Dendritic cell treated with granulocyte-macrophage colony-stimulating factor and Interleukin-4, amounts not matched to agents 40 ng/mL and 50 ng/mL, for 4 days (primary cell): ENCODE measurements at regions not wholly inside any gene's neighbourhood (a gene's known extent, or its start where the extent isn't known, plus 50 kb on each side); places are given as distances from the start of the nearest gene placed in this dataset.
"Not testable (repeated sequence)": the region's sequence is repeated elsewhere in the genome, so short reads cannot be mapped to it uniquely, and the experiment has no call there.

Experiments
- H3K27ac Mint-ChIP-seq: one replicate; pipeline ENCODE4 v1.8.0; 2022; ENCODE audit warnings: mild to moderate bottlenecking, mixed read lengths
- H3K27me3 Mint-ChIP-seq: one replicate; pipeline ENCODE4 v1.8.0; 2022; ENCODE audit warnings: mild to moderate bottlenecking, mixed read lengths
- H3K36me3 Mint-ChIP-seq: one replicate; pipeline ENCODE4 v1.8.0; 2022; ENCODE audit warnings: low read depth, mixed read lengths
- H3K4me1 Mint-ChIP-seq: one replicate; pipeline ENCODE4 v1.8.0; 2022; ENCODE audit warnings: low read depth, mixed read lengths
- H3K4me3 Mint-ChIP-seq: one replicate; pipeline ENCODE4 v1.8.0; 2022; ENCODE audit warnings: mild to moderate bottlenecking, moderate library complexity, mixed read lengths
- H3K9me3 Mint-ChIP-seq: one replicate; pipeline ENCODE4 v1.8.0; 2022; ENCODE audit warnings: mixed read lengths
- intact Hi-C: fragments of 100-400 bp; cut with micrococcal nuclease; formaldehyde crosslinking; loops from one replicate; pipeline ENCODE4 v1.15.0; 2022

- intact Hi-C loops, result no loop called here
- Mint-ChIP-seq H3K4me3 (no peak overlapping the region), H3K36me3 (no peaks in the 10 kb centered on the region), H3K4me1 (no peaks in the 10 kb centered on the region), H3K27ac (no peak overlapping the region), H3K27me3 (no peaks in the 10 kb centered on the region), H3K9me3 (peaks cover 8% of the 10 kb centered on the region)
Observed at GRCh38 chr11:96967616-96968015, 577.8 kb downstream of the JRKL start.

DNA sequence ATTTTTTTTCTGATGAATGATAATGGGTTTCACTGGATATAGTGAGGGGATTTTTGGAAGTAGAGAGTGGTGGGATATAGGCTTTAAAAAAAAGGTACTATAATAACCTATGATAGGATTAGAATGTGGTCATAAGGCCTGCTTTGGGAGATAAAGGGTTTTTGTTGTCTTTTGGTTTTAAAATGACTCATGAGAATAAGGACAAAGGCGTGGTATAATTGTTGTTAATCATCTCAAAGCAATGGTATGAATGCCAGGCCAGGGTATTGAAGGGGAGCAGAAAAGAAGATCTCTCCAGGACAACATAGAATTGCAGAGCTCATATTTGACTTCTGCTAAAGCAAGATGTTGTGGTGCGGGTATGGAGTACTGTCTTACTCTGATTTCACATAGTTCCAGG is 579.4 kb downstream of the JRKL start:
- intact Hi-C loops, result no loop called here
- Mint-ChIP-seq H3K9me3 (peaks cover 20% of the 10 kb centered on the region), H3K27me3 (no peaks in the 10 kb centered on the region)

GRCh38 chr11:96978751-96979150 is 588.9 kb downstream of the JRKL start:
- Mint-ChIP-seq H3K27me3 (no peaks in the 10 kb centered on the region), H3K4me3 (no peak overlapping the region), H3K36me3 (no peaks in the 10 kb centered on the region), H3K9me3 (peaks cover 12% of the 10 kb centered on the region), H3K4me1 (no peaks in the 10 kb centered on the region), H3K27ac (no peak overlapping the region)
- intact Hi-C loops, result no loop called here

More for the DNA sequence above, 579.4 kb downstream of the JRKL start:
- Mint-ChIP-seq H3K36me3 (no peaks in the 10 kb centered on the region), H3K4me3 (no peak overlapping the region), H3K27ac (no peak overlapping the region), H3K4me1 (no peaks in the 10 kb centered on the region)

GRCh38 chr11:96986516-96986915 is 596.7 kb downstream of the JRKL start:
- peaks cover 24% of the 10 kb centered on the region for H3K9me3 Mint-ChIP-seq
- H3K36me3 Mint-ChIP-seq, result no peaks in the 10 kb centered on the region
- no peaks in the 10 kb centered on the region for H3K27me3 Mint-ChIP-seq
- no peaks in the 10 kb centered on the region for H3K4me1 Mint-ChIP-seq
- intact Hi-C loops, result no loop called here
- no peak overlapping the region for H3K27ac Mint-ChIP-seq
- no peak overlapping the region for H3K4me3 Mint-ChIP-seq

DNA sequence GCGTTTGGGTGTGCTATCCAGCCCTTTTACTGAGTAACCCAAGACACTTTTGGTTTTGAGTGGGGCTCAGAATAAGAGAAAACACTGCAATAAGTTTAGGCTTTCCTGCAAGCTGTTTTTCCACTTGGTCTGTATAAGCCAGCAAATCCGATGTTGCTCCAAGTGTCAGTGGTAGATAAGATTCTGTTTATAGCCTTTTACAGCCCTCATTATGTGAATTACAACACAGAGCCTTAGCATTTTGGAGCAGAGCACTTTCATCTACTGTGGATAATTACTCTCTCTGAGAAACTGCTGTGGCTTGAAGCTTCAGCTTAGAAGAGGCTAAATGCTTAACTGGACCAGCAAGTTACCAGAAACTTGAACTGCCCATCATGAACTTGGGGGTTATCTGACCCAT is 601.1 kb downstream of the JRKL start:
- H3K4me3 Mint-ChIP-seq, result no peak overlapping the region
- H3K4me1 Mint-ChIP-seq, result no peaks in the 10 kb centered on the region
- peaks cover 30% of the 10 kb centered on the region for H3K9me3 Mint-ChIP-seq
- no peaks in the 10 kb centered on the region for H3K27me3 Mint-ChIP-seq
- intact Hi-C loops, result no loop called here
- no peaks in the 10 kb centered on the region for H3K36me3 Mint-ChIP-seq
- H3K27ac Mint-ChIP-seq, result no peak overlapping the region

- no peaks in the 10 kb centered on the region for H3K36me3 Mint-ChIP-seq
Observed at GRCh38 chr11:97000481-97000880, 610.7 kb downstream of the JRKL start.

GRCh38 chr11:97007283-97007682 is 617.5 kb downstream of the JRKL start:
- H3K27ac Mint-ChIP-seq, result no peak overlapping the region
- peaks cover 34% of the 10 kb centered on the region for H3K9me3 Mint-ChIP-seq
- intact Hi-C loops, result no loop called here
- H3K4me3 Mint-ChIP-seq, result no peak overlapping the region
- H3K4me1 Mint-ChIP-seq, result no peaks in the 10 kb centered on the region
- no peaks in the 10 kb centered on the region for H3K27me3 Mint-ChIP-seq
- H3K36me3 Mint-ChIP-seq, result no peaks in the 10 kb centered on the region

More at GRCh38 chr11:97000481-97000880, 610.7 kb downstream of the JRKL start:
- Mint-ChIP-seq H3K9me3 (peaks cover 26% of the 10 kb centered on the region), H3K4me3 (no peak overlapping the region), H3K4me1 (no peaks in the 10 kb centered on the region), H3K27ac (no peak overlapping the region), H3K27me3 (no peaks in the 10 kb centered on the region)
- intact Hi-C loops, result no loop called here

DNA sequence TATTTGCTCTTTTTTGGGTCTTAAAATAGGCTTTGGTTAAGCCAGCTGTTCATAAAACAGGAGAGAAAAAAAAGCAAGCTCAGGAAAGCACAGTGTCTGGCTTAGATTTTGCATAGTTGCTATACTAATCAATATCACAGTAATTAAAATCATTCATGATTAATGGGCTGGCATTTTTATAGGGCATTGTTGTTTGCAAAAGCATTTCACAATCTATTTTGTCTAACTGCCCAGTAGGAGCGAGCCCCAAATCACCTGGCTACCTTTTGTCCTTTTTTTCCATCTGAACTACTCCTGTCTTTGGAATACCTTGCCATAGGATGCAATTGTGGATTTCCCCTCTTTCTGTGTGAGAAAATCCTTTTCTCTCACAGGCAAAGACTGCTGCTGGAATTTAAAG is 619.8 kb downstream of the JRKL start:
- intact Hi-C loops, result no loop called here
- peaks cover 27% of the 10 kb centered on the region for H3K9me3 Mint-ChIP-seq
- no peak overlapping the region for H3K4me3 Mint-ChIP-seq
- no peaks in the 10 kb centered on the region for H3K27me3 Mint-ChIP-seq
- H3K4me1 Mint-ChIP-seq, result no peaks in the 10 kb centered on the region
- no peaks in the 10 kb centered on the region for H3K36me3 Mint-ChIP-seq
- no peak overlapping the region for H3K27ac Mint-ChIP-seq

GRCh38 chr11:97010997-97011396 is 621.2 kb downstream of the JRKL start:
- H3K27me3 Mint-ChIP-seq, H3K36me3 Mint-ChIP-seq, H3K4me3 Mint-ChIP-seq, H3K27ac Mint-ChIP-seq, H3K4me1 Mint-ChIP-seq, intact Hi-C loops: not testable (repeated sequence)
- H3K9me3 Mint-ChIP-seq, result peaks cover 33% of the 10 kb centered on the region

GRCh38 chr11:97015327-97015726 is 625.5 kb downstream of the JRKL start:
- Mint-ChIP-seq H3K36me3 (no peaks in the 10 kb centered on the region), H3K4me1 (no peaks in the 10 kb centered on the region), H3K9me3 (peaks cover 30% of the 10 kb centered on the region), H3K27ac (no peak overlapping the region), H3K4me3 (no peak overlapping the region), H3K27me3 (no peaks in the 10 kb centered on the region)
- intact Hi-C loops, result no loop called here

DNA sequence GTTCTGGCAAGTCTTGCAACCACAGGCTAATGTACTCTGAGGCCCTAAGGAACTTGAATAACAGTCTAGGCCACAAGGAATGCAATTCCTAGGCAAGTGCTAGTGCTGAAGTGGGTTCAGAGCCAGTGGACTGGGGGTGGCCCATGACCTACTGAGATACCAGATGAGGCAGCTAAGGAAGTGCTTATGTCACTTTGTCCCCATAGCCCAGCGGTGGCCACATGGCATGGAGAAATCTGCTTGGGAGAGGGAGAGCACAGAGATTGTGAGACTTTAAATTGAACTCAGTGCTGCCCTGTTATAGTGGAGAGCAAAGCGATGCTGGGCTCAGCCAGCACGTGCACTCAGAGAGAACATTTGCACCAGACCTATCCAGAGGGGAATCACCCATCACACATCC is 629.5 kb downstream of the JRKL start:
- no peaks in the 10 kb centered on the region for H3K4me1 Mint-ChIP-seq
- H3K36me3 Mint-ChIP-seq, result no peaks in the 10 kb centered on the region
- intact Hi-C loops, result no loop called here
- H3K27ac Mint-ChIP-seq, result no peak overlapping the region
- no peak overlapping the region for H3K4me3 Mint-ChIP-seq
- peaks cover 53% of the 10 kb centered on the region for H3K9me3 Mint-ChIP-seq
- H3K27me3 Mint-ChIP-seq, result no peaks in the 10 kb centered on the region

DNA sequence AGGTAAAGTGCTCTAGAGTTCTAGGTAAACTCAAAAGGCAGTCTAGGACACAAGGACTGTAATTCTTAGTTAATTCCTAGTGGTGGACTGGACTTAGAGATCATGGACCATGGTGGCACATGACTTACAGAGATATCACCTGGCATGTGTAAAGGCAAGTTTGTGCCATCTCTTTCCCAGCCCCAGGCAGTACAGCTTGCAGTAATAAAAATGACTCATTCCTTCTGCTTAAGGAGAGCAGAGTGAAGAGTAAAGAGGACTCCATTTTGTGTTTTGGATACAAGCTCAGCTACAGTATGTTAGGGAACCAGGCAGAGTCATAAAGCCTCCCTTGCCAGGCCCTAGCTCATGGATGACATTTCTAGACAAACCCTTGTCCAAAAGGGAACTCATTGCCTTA is 629.9 kb downstream of the JRKL start:
- Mint-ChIP-seq H3K9me3 (peaks cover 48% of the 10 kb centered on the region), H3K4me1 (no peaks in the 10 kb centered on the region)
- intact Hi-C loops, result no loop called here

DNA sequence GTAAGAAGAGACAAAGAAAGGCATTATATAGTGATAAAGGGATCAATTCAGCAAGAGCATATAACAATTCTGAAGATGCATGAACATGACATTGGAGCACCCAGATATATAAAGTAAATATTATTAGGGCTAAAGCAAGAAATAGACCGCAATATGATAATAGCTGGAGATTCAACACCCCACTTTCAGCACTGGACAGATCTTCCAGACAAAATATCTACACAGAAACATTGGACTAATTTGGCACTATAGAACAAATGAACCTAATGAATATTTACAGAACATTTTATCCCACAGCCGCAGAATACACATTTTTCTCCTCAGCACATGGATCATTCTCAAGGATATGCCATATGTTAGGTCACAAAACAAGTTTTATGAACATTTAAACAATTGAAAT is 633.1 kb downstream of the JRKL start:
- no peak overlapping the region for H3K27ac Mint-ChIP-seq
- H3K36me3 Mint-ChIP-seq, result no peaks in the 10 kb centered on the region
- peaks cover 51% of the 10 kb centered on the region for H3K9me3 Mint-ChIP-seq
- no peaks in the 10 kb centered on the region for H3K27me3 Mint-ChIP-seq
- no peak overlapping the region for H3K4me3 Mint-ChIP-seq
- H3K4me1 Mint-ChIP-seq, result no peaks in the 10 kb centered on the region
- intact Hi-C loops, result no loop called here

More for the DNA sequence above, 629.9 kb downstream of the JRKL start:
- no peak overlapping the region for H3K27ac Mint-ChIP-seq
- no peaks in the 10 kb centered on the region for H3K27me3 Mint-ChIP-seq
- no peak overlapping the region for H3K4me3 Mint-ChIP-seq
- no peaks in the 10 kb centered on the region for H3K36me3 Mint-ChIP-seq

- peaks cover 11% of the 10 kb centered on the region for H3K9me3 Mint-ChIP-seq
- H3K27me3 Mint-ChIP-seq, result no peaks in the 10 kb centered on the region
- no peaks in the 10 kb centered on the region for H3K4me1 Mint-ChIP-seq
- H3K36me3 Mint-ChIP-seq, result no peaks in the 10 kb centered on the region
- no peak overlapping the region for H3K27ac Mint-ChIP-seq
- intact Hi-C loops, result no loop called here
- no peak overlapping the region for H3K4me3 Mint-ChIP-seq
Observed at GRCh38 chr11:97028836-97029406, 639.1 kb downstream of the JRKL start.

GRCh38 chr11:97033178-97033577 is 643.4 kb downstream of the JRKL start:
- no peak overlapping the region for H3K27ac Mint-ChIP-seq
- no peaks in the 10 kb centered on the region for H3K36me3 Mint-ChIP-seq
- H3K9me3 Mint-ChIP-seq, result no peaks in the 10 kb centered on the region
- intact Hi-C loops, result no loop called here
- H3K4me1 Mint-ChIP-seq, result no peaks in the 10 kb centered on the region
- no peak overlapping the region for H3K4me3 Mint-ChIP-seq
- H3K27me3 Mint-ChIP-seq, result no peaks in the 10 kb centered on the region
